SK-N-SH (cell line): ENCODE measurements at regions not wholly inside any gene's neighbourhood (a gene's known extent, or its start where the extent isn't known, plus 50 kb on each side); places are given as distances from the start of the nearest gene placed in this dataset.

Experiments used
- CTCF ChIA-PET: fragments of 300-600, 350-600 bp; formaldehyde crosslinking; extraction: SDS; loops from one replicate; lab custom pipeline; 2021; lab: Yijun Ruan, JAX
- POLR2A ChIA-PET: fragments of 350-600 bp; sonication (Branson Sonifier 250); formaldehyde crosslinking; extraction: SDS; loops from one replicate; lab custom pipeline; 2020; ENCODE audit warnings: antibody characterized with exemption, inconsistent platforms; lab: Yijun Ruan, JAX
- DNase-seq: peaks from one replicate; pipeline ENCODE4 v3.0.0; 2012
- H2AFZ ChIP-seq: fragments of 200-600 bp; sonication (generic); 2 replicates; pipeline ENCODE4 v1.8.1; 2016; ENCODE audit warnings: antibody characterized with exemption, mild to moderate bottlenecking, low read depth
- H3F3A ChIP-seq: fragments of 200-600 bp; sonication (generic); replicated peaks from 2 replicates; pipeline ENCODE3; 2016; ENCODE audit warnings: antibody characterized with exemption, mild to moderate bottlenecking; ENCODE audit not compliant: insufficient read depth
- H3K27ac ChIP-seq, 2 experiments: fragments of 200-500 bp in 1 of 2; fragments of 200-600 bp in 1 of 2; sonication (Bioruptor generic) in 1 of 2; sonication (generic), shearing (Covaris generic) in 1 of 2; 2 replicates each; pipeline versions ENCODE4 v1.5.1 to v1.6.1; 2014 to 2016; ENCODE audit warnings: low read depth in 2 of 2, inconsistent platforms in 1 of 2, low read length in 1 of 2, mild to moderate bottlenecking in 1 of 2, mixed read lengths in 1 of 2
- H3K27me3 ChIP-seq: fragments of 200-600 bp; sonication (generic), shearing (Covaris generic); 2 replicates; pipeline ENCODE4 v1.6.1; 2016; ENCODE audit warnings: mixed run types; ENCODE audit not compliant: insufficient read depth
- H3K36me3 ChIP-seq, 2 experiments: fragments of 200-500 bp in 1 of 2; fragments of 200-600 bp in 1 of 2; sonication (Bioruptor generic) in 1 of 2; sonication (generic) in 1 of 2; replicated peaks in 1 of 2; 2 replicates each; pipeline versions ENCODE3 to v1.5.1; 2014 to 2016; ENCODE audit warnings: low read length in 1 of 2, mild to moderate bottlenecking in 1 of 2; ENCODE audit not compliant: insufficient read depth in 2 of 2, control insufficient read depth in 1 of 2
- H3K4me1 ChIP-seq, 2 experiments: fragments of 200-500 bp in 1 of 2; fragments of 200-600 bp in 1 of 2; sonication (Bioruptor generic) in 1 of 2; sonication (generic), shearing (Covaris generic) in 1 of 2; 2 replicates each; pipeline versions ENCODE4 v1.5.1 to v1.6.1; 2014 to 2016; ENCODE audit warnings: low read depth in 1 of 2, low read length in 1 of 2, mixed run types in 1 of 2; ENCODE audit not compliant: insufficient read depth in 2 of 2, control insufficient read depth in 1 of 2
- H3K4me2 ChIP-seq: fragments of 200-600 bp; sonication (generic), shearing (Covaris generic); 2 replicates; pipeline ENCODE4 v1.6.1; 2017; ENCODE audit warnings: mixed run types
- H3K4me3 ChIP-seq, 2 experiments: fragments of 200-500 bp in 1 of 2; fragments of 200-600 bp in 1 of 2; sonication (Bioruptor generic) in 1 of 2; sonication (generic), shearing (Covaris generic) in 1 of 2; 2 replicates each; pipeline versions ENCODE4 v1.5.1 to v1.8.1; 2014 to 2016; ENCODE audit warnings: low read depth in 2 of 2, inconsistent platforms in 1 of 2, low read length in 1 of 2, mild to moderate bottlenecking in 1 of 2, mixed read lengths in 1 of 2, moderate library complexity in 1 of 2
- H3K79me2 ChIP-seq: fragments of 200-600 bp; sonication (generic); 2 replicates; pipeline ENCODE4 v1.8.1; 2017; ENCODE audit warnings: mild to moderate bottlenecking; ENCODE audit not compliant: insufficient read depth
- H3K9ac ChIP-seq: fragments of 200-600 bp; sonication (generic); 2 replicates; pipeline ENCODE4 v1.6.1; 2017; ENCODE audit warnings: mixed run types
- H3K9me2 ChIP-seq: fragments of 200-600 bp; sonication (generic); 2 replicates; pipeline ENCODE4 v1.6.1; 2017; ENCODE audit warnings: mixed run types
- H3K9me3 ChIP-seq: fragments of 200-600 bp; sonication (generic); 2 replicates; pipeline ENCODE4 v1.6.1; 2017; ENCODE audit warnings: mixed run types, mild to moderate bottlenecking, moderate library complexity
- H4K20me1 ChIP-seq: fragments of 200-600 bp; sonication (generic); 2 replicates; pipeline ENCODE4 v1.6.1; 2017; ENCODE audit warnings: mild to moderate bottlenecking, mixed run types; ENCODE audit not compliant: insufficient read depth
- CHD2 ChIP-seq: fragments of 150-350 bp; IDR thresholded peaks from 2 replicates; pipeline ENCODE4 v1.6.1; 2018; ENCODE audit warnings: low read length; ENCODE audit not compliant: partially characterized antibody
- ELF1 ChIP-seq: IDR thresholded peaks from 2 replicates; pipeline ENCODE4 v1.4.0; 2012
- EP300 ChIP-seq, 2 experiments: IDR thresholded peaks; 2 replicates each; pipeline versions ENCODE4 v1.4.0 to v1.6.1; 2012; ENCODE audit warnings: borderline replicate concordance in 1 of 2, low read depth in 1 of 2, low read length in 1 of 2
- EZH2phosphoT487 ChIP-seq: fragments of 200-600 bp; sonication (generic); IDR thresholded peaks from 2 replicates; pipeline ENCODE4 v1.6.1; 2017; ENCODE audit warnings: low read depth, mixed run types, mild to moderate bottlenecking, antibody characterized with exemption, moderate library complexity, borderline replicate concordance
- FOSL2 ChIP-seq: IDR thresholded peaks from 2 replicates; pipeline ENCODE4 v1.4.0; 2012; ENCODE audit warnings: low read depth, mild to moderate bottlenecking, moderate library complexity, borderline replicate concordance
- FOXM1 ChIP-seq: IDR thresholded peaks from 2 replicates; pipeline ENCODE4 v1.4.0; 2012; ENCODE audit warnings: low read depth, mild to moderate bottlenecking
- GABPA ChIP-seq: IDR thresholded peaks from 2 replicates; pipeline ENCODE4 v1.4.0; 2012; ENCODE audit warnings: low read depth, mild to moderate bottlenecking
- NFIC ChIP-seq: IDR thresholded peaks from 2 replicates; pipeline ENCODE4 v1.4.0; 2012; ENCODE audit warnings: borderline replicate concordance
- NRF1 ChIP-seq: IDR thresholded peaks from 2 replicates; pipeline ENCODE4 v1.6.1; 2012; ENCODE audit warnings: low read depth, mild to moderate bottlenecking, low read length
- RAD21 ChIP-seq: IDR thresholded peaks from 2 replicates; pipeline ENCODE4 v1.6.1; 2012; ENCODE audit warnings: mild to moderate bottlenecking, low read length
- RCOR1 ChIP-seq: fragments of 150-350 bp; IDR thresholded peaks from 2 replicates; pipeline ENCODE4 v1.6.1; 2017; ENCODE audit warnings: antibody characterized with exemption, low read length
- RFX5 ChIP-seq: IDR thresholded peaks from 2 replicates; pipeline ENCODE4 v1.6.1; 2012; ENCODE audit warnings: mild to moderate bottlenecking, improper control_type of control experiment, low read length
- SIN3A ChIP-seq: IDR thresholded peaks from 2 replicates; pipeline ENCODE4 v1.6.1; 2012; ENCODE audit warnings: low read depth, mild to moderate bottlenecking, low read length, moderate library complexity, borderline replicate concordance
- TAF1 ChIP-seq: IDR thresholded peaks from 2 replicates; pipeline ENCODE4 v1.6.1; 2012; ENCODE audit warnings: low read depth, mild to moderate bottlenecking, low read length, moderate library complexity, borderline replicate concordance
- TCF12 ChIP-seq: IDR thresholded peaks from 2 replicates; pipeline ENCODE4 v1.4.0; 2012
- TEAD4 ChIP-seq: IDR thresholded peaks from 2 replicates; pipeline ENCODE4 v1.4.0; 2012; ENCODE audit warnings: mild to moderate bottlenecking, borderline replicate concordance; ENCODE audit not compliant: insufficient read depth
- WGBS: methylation state at CpG from one replicate; pipeline ENCODE4 v1.1.6; 2017; ENCODE audit warnings: low lambda C conversion rate; 5-methylcytosine and 5-hydroxymethylcytosine counted together
- TF ChIP-seq, protein P1 (sequence below): IDR thresholded peaks from 2 replicates; pipeline ENCODE4 v1.4.0; 2012; ENCODE audit warnings: low read depth
- TF ChIP-seq, protein P2 (sequence below): IDR thresholded peaks from 2 replicates; pipeline ENCODE4 v1.4.0; 2012; ENCODE audit warnings: low read depth, borderline replicate concordance
- TF ChIP-seq, protein P3 (sequence below): IDR thresholded peaks from 2 replicates; pipeline ENCODE4; 2012

DNA sequence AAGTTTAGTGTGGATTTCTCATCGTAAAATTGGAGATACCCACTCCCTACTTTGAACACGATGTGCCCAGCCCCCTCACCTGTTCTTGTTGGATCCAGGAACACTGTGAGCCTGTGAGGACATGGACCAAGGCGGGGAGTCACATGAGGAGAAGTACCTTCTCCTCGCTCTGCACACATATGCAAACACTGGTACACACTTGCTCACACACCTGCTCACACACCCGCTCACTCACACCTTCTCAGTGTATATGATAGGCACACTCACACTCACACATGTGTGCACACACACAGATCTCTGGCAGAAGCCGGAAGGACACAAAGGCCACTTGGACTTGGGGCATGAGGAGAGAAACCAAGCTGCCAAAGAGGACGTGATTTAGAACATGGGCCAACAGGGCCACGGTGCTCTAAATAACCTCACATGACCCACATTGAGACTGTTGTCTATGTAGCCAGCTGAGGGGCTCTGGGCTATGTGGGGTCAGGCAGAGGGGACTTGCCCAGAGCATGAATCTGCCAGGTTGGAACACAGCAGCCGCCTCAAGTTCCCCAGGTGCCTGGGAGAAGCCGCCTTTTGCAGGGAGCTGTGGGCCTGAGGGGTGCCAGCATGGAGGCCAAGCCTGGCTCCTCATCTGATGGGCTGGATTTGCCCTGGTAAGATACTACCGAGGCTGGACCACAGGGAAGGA, 283.0 kb upstream of the IRX4 start:
- H3F3A ChIP-seq, result no peaks in the 10 kb centered on the region
- H3K4me2 ChIP-seq, result no peak overlapping the region
- H3K4me3 ChIP-seq, result no peak overlapping the region
- no peaks in the 10 kb centered on the region for H3K36me3 ChIP-seq
- H3K27ac ChIP-seq, result no peak overlapping the region
- CTCF ChIA-PET, result no interaction called here
- H4K20me1 ChIP-seq, result no peaks in the 10 kb centered on the region
- TF ChIP-seq FOSL2 (no peak), TAF1 (no peak), CHD2 (no peak), RCOR1 (no peak), RFX5 (no peak), ELF1 (no peak), NFIC (no peak), FOXM1 (no peak), EP300 (IDR thresholded peaks at IDR 0.05; ENCODE audit: borderline replicate concordance in 1 of 2, low read depth in 1 of 2, low read length in 1 of 2) (no peak), TCF12 (no peak), TEAD4 (no peak), SIN3A (no peak), EZH2phosphoT487 (no peak), GABPA (no peak)
- TF ChIP-seq, protein P1, sequence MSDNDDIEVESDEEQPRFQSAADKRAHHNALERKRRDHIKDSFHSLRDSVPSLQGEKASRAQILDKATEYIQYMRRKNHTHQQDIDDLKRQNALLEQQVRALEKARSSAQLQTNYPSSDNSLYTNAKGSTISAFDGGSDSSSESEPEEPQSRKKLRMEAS, result no peak
- TF ChIP-seq, all 33 proteins: peak for 0
- Histone ChIP-seq H3K9ac (no peak overlapping the region), H3K4me1 (no peaks in the 10 kb centered on the region), H3K27me3 (peaks cover 75% of the 10 kb centered on the region), H2AFZ (no peak overlapping the region), H3K79me2 (no peaks in the 10 kb centered on the region), H3K9me2 (no peaks in the 10 kb centered on the region), H3K9me3 (no peaks in the 10 kb centered on the region)
- POLR2A ChIA-PET, result no interaction called here
- WGBS, result 8% methylated on average over 7 of the region's 11 CpGs
- no peak for DNase-seq

DNA sequence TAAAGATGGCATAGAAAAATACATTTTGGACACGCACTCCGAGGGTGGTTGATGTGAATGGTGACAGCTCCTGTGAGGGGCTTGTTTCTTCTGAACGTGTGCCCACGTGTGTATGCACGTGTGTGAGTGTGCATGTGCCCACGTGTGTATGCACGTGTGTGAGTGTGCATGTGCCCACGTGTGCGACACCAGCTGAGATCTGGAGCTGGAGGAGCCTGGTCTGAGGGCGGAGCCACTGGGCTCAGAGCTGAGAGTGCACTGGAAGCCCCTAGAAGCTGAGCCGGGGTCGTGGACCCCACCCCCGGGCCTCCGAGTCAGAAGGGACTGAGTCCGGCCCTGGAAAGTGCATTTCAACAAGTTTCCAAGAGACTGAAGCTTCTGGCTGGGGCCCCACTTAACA, 282.5 kb upstream of the IRX4 start:
- no peak overlapping the region for H3K9ac ChIP-seq
- CTCF ChIA-PET, result no interaction called here
- H3K4me1 ChIP-seq, result no peaks in the 10 kb centered on the region
- no peaks in the 10 kb centered on the region for H3F3A ChIP-seq
- H3K4me2 ChIP-seq, result no peak overlapping the region
- no peak overlapping the region for H3K4me3 ChIP-seq
- TF ChIP-seq RAD21 (no peak), RCOR1 (no peak), NRF1 (no peak), SIN3A (no peak)
- TF ChIP-seq, protein P2, sequence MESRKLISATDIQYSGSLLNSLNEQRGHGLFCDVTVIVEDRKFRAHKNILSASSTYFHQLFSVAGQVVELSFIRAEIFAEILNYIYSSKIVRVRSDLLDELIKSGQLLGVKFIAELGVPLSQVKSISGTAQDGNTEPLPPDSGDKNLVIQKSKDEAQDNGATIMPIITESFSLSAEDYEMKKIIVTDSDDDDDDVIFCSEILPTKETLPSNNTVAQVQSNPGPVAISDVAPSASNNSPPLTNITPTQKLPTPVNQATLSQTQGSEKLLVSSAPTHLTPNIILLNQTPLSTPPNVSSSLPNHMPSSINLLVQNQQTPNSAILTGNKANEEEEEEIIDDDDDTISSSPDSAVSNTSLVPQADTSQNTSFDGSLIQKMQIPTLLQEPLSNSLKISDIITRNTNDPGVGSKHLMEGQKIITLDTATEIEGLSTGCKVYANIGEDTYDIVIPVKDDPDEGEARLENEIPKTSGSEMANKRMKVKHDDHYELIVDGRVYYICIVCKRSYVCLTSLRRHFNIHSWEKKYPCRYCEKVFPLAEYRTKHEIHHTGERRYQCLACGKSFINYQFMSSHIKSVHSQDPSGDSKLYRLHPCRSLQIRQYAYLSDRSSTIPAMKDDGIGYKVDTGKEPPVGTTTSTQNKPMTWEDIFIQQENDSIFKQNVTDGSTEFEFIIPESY, result no peak
- TF ChIP-seq, protein P1, result no peak
- TF ChIP-seq, protein P3, sequence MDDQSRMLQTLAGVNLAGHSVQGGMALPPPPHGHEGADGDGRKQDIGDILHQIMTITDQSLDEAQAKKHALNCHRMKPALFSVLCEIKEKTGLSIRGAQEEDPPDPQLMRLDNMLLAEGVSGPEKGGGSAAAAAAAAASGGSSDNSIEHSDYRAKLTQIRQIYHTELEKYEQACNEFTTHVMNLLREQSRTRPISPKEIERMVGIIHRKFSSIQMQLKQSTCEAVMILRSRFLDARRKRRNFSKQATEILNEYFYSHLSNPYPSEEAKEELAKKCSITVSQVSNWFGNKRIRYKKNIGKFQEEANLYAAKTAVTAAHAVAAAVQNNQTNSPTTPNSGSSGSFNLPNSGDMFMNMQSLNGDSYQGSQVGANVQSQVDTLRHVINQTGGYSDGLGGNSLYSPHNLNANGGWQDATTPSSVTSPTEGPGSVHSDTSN, result no peak
- no peaks in the 10 kb centered on the region for H4K20me1 ChIP-seq
- POLR2A ChIA-PET, result no interaction called here
- no peaks in the 10 kb centered on the region for H3K9me2 ChIP-seq
- H3K27ac ChIP-seq, result no peak overlapping the region
- H3K79me2 ChIP-seq, result no peaks in the 10 kb centered on the region
- H2AFZ ChIP-seq, result no peak overlapping the region
- H3K27me3 ChIP-seq, result peaks cover 69% of the 10 kb centered on the region
- no peaks in the 10 kb centered on the region for H3K9me3 ChIP-seq
- H3K36me3 ChIP-seq, result no peaks in the 10 kb centered on the region
- 2% methylated on average over 8 of the region's 15 CpGs for WGBS
- no peak for DNase-seq
